Glomerular visceral epithelial cell (primary cell): ENCODE measurements at regions not wholly inside any gene's neighbourhood (a gene's known extent, or its start where the extent isn't known, plus 50 kb on each side); places are given as distances from the start of the nearest gene placed in this dataset.

Source experiments
- DNase-seq: peaks from one replicate; pipeline ENCODE4 v3.0.0-alpha.2; 2016; ENCODE audit errors: extremely low spot score

DNA sequence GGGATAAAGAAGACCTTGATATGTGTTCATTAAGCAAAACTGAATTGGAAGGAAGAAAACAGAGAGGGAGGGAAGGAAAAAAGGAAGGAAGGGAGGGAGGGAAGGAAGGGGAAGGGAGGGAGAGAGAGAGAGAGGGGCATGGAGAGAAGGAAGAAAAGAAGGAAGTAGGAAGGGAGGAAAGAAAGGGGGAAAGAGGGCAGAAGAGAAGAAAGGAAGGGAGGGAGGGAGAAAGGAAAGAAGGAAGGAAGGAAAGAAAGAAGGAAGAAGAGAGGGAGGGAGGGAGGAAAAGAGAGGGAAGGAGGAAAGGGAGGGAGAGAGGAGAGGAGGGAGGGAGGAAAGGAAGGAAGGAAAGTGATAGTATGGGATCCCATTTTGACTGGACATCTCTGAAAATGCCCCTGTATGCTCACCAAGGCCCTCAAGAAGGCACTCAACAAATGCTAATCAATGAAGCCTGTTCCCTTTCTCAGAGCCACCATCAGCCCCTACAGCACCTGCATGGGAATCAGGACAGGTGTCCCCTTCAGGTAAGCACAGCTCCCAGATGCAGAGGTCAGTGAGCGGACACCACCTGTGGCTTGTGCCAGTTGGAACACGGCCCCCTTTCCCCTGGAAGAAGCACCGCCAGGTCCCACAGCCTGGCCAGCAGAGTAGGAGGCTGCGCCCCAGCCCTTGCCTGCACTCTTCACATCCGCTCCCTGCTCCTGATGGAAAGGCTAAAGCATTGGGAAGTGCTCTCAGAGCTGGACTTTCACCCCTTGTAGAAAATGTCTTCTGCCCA is 161.4 kb upstream of the DIO3 start:
- no peak for DNase-seq

DNA sequence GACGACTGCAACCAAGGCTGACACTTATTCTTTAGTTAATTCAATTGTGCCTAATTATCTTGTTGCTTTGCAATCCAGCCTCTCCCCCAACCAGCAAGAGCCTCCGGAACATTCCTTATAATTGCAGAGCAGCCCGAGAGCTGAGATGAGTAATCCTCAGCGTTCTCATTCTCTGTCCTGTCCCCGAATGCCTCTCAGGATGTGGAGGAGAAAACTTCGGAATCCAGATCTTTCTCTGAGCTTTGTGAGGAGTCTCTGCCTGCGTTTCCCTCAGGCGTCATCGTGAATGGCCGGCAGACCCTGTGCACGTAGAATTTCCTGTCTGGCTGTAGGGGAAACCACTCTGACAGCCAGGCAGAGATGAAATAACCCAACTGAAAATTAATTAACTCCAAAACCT is 160.5 kb upstream of the DIO3 start:
- DNase-seq: no peak

DNA sequence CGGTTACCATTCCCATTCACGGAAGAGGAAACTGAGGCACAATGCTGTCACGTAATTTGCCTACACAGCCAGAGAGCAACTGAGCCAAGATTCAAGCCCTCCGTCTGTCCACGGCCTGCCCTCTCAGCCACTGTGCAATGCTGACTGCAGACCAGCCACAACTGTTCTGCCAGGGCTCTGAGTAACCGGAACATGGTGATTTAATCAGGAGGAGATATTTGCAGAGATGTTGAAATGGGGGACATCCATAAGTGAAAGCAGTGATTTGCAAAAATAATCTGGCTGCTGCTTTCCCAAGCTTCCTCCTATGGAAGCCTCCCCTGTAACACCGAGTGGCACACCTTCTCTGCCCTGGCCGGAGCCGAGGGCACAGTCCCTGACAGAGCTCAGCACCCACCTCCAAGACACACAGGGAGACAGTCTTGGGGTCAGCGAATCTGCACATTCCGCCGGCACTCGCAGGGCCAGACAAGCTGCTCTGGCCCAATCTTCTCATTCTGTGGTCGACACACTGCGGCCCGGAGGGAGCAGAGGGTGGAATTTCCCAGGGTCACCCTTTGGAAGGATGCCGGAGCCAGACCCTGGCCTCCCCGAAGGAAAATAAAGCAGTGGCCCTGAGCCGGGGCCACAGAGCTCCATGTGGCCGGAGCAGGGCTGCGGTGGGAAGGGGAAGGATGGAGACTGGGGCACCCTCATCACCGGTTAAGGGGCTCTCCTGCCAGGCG is 158.2 kb upstream of the DIO3 start:
- DNase-seq: no peak

DNA sequence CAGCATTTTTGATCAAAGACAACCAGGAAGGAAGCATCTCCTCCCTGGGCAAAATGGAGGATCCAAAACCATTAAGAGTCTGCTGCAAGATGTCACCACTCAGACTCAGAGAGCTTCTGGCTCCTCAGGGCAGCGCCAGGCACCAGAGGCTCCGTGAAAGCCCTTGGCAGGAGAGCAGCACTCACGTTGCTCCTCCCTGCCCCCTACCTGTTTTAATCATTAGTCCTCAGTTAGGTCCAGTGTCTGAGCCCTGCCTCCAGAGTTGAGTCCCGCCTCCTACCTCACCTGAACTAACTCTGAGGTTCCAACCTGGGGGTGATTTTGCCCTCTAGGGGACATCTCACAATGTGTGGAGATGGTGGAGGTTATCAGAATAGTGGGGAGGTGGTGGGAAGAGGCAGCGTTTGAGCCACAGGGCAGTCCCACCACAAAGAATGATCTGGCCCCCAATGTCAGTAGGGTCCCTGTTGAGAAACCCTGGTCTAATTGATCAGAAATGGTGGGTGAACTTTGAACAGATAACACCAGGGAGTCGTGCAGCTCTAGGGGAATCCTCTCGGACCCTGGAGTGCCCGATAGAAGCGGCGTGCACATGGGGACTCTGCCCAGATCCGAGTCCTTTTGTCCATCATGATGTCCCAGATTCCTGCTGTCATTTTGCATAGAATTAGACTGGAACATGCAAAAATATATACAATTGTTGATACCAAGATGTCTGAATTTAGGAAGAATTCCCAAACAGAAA is 156.7 kb upstream of the DIO3 start:
- no peak for DNase-seq

DNA sequence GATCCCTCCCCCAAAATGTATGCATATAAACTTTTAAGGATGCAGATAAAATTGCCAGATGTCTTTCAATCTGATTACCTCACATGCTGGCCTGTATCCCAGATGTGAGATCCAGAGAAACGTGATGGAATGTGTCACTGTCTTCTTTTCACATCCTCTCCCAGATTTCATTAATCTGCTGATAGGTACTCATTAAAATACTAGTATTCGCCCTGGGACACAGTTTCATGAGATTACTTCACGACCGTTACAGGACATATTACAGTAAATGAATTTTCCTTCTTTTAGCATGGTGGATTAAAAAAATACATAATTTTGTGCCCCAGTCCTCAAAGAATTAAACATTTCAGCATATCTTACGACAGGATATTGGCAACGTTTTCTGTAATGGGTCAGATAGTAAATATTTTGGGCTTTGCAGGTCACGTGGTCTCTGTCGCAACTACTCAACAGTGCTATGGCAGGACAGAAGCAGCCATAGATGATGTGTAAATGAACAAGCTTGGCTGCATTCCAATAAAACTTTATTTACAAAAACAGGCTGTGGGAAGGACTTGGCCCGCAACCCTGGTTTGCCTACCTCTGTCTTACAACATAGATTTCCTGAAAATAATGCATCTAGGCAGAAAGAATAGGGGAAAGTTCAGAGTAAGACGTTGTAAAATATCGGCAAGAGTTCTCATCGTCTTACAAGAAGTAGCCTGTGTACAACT is 156.0 kb upstream of the DIO3 start:
- DNase-seq: no peak

DNA sequence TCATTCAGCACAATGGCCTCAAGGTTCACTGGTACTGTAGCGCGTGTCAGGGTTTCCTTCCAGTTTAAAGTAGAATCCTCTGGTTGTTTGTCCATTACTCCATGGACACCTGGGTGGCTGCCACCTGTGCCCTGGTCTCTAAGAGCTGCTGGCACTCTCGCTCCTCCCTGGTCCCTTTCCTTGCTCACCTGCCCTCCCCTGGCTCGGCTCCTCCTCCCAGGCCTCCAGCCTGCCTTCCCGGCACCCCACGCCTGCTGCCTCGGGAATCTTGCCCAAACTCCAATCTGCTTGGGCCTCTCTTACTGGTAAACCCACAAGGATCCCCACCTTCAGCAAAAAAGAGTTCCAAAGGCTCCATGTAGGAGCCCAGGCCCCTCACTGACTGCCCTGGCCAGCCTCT is 154.4 kb upstream of the DIO3 start:
- DNase-seq: no peak

DNA sequence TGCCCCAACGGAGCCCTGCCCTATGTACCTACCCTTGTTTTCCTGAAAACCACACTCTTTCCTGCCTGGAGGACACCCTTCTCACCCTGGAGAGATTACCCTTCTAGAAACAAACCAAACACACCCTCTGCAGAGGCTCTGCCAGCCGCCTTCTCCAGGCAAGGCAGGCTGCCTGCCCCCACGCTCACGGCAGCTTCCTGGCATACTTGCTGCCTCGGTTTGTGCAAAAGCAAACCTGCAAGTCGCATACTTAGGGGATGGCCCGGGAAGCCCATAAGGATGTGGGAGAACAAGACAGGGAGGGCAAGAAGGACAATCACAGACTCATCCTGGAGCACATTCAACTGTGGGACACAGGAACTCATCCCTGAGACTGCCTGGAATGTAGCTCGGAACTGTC is 154.0 kb upstream of the DIO3 start:
- DNase-seq: no peak

DNA sequence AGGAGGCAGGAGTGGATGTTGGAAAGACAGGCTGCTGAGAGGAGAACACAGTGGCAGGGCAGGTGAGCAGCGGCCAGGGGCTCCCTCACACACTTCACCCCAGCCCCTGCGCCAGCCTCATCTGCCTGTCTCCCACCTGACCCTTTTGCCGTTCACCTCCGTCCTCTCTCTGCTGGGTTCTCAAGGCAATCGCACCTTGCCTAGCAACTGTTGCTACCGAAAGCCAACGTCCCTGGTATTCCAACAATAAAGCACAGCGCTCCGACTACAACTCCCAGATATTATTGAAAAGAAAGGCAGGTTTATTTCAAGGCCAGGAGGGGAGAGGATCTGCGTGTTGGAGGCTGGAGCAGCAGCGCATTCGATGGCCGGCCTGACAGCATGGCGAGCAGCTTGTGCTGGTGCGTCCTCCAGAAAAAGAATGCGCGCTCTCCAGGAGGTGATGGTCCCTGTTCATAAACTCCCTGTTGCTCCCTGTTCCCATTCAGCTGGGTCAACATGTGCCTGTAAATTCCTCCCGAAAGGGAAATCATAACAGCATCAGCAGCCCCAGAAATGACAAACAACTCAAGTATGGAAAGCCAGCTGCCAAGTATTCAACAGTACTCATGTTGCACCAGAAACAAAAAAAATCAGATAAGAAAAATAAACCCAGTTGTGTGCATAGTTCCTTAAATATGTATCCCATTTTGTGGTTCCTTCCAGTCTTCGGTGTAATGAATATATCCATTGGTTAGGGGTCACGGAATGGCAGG is 153.0 kb upstream of the DIO3 start:
- no peak for DNase-seq

DNA sequence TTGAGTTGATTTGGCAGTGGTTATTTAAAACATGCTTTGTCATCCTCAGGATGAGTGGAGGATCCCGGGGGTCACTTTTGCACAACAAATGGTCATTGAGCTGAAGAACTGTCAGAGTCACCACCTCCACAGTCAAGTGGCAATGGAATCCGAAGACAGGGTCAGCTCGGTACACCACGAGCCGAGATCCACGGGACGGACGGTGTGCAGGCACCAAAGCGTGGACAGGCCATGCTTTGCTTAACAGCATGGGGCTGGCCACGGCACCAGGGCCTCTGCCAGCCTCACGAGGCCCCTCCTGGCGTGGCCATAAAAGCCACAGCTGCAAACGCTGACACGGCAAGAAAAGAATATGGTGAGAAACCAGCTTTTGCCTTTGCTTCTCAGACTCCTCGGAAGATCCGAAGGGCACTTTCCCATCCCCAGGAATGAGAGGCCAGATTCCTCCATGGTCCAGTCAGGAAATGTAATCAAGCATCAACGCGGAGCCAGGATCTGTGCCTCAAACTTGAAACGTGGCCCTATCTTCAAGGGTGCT is 152.2 kb upstream of the DIO3 start:
- DNase-seq: no peak

DNA sequence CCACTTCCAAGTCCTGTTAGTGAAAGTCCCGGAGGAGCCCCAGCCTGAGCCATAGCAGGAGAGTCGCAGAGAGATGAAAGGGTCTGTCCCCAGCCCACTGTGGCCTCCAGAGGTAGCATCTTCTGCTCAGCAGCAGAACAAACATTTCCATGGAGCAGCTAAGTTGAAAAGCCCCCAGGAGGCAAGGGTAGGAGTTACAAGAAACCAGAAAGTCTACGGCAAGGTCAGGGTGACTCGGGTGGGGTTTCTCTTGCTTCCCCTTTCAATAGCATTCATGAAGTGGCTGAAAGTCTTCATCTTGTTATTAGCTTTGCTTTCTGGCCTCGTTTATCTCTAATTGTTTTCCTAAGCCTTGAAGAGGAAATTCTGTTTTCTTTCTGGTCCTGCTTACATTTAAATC is 151.2 kb upstream of the DIO3 start:
- no peak for DNase-seq

DNA sequence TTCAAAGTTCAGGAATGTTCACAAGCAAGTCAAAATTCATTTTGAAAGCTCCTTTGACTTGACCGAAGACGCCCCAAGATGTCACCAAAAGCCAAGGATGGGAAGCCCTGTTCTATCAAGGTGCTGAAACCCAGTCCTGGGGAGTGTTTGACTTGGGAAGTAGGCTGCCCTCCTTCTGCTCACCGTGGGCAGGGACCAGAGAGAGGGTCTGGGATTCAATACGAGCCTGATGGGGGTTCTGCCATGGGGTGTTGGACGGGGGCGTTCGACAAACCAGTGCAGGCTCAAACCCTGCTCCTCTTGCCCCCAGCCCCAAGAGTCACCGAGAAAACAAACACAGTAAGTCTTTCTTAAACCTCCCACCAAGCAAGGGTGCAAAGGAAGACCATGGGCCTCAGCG is 150.1 kb upstream of the DIO3 start:
- DNase-seq: no peak

DNA sequence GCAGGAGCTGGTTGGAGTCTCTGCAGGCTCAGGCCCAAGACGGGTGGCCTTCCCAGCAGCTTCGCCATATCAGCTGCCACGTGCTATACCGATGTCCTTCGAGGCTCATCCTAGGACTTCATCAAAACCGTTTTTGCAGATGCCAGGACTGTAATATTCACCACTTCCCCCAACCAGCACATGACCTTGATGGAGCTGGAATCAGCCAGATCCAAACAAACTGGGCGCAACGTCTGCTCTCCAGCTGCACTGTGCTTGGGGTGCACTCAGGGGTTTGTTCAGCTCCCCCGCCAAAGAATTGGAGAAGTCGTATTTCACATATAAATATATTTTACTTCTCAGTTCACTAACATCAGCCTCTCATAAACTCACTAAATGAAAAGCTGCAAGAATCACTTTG is 149.5 kb upstream of the DIO3 start:
- no peak for DNase-seq

DNA sequence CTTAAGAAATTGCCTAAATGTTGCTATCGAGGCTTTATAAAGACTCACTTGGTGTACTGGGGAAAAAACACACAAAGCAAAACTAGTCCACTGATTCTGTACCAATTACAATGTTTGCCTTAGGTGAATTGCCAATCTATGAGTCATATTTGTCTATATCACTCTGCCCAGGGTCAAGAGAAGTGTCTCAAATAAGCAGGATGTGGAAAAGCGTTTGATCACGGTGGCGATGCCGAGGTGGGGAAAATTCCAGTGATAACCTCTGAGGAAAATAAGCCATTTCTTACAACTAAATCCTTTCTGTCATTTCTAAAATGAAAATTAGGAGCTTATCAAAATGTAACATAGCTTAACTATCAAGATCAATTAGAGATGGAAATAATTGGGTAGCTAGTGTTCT is 148.6 kb upstream of the DIO3 start:
- DNase-seq: no peak

DNA sequence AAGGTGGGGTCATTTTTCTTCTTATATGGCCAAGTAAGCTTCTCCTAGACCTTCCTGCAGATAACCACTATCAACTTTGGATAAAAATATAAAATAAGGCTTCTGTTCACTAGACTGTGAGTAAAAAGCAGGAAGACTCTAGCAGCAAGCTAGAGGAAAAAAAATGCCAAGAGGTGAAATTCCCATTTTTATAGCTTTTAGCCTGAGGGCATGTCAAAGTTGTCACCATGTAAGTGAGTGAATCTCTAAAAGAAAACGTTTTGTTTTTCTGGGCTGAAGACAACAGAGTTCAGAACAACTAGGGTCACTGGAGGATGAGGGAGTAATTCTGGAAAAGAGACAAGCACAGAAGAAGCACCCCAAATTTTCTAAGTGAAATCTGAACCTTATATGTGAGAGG is 143.9 kb upstream of the DIO3 start:
- no peak for DNase-seq

DNA sequence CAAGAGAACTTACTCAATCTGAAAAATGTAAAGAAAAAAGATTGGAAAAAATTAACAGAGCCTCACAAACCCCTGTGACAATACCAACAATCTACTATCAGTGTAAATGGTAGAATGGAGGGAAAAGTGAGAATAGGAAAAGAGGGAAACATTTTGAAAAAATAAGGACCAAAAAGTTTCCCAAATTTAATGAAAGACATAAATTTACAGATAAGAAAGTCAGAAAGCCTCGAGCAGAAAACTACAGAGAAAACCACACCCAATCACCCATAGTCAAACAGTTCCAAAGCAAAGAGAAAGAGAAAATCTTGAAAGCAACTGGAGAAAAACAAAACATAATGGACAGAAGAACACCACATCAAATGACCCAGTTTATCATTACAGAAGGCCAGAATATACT is 142.7 kb upstream of the DIO3 start:
- DNase-seq: no peak

DNA sequence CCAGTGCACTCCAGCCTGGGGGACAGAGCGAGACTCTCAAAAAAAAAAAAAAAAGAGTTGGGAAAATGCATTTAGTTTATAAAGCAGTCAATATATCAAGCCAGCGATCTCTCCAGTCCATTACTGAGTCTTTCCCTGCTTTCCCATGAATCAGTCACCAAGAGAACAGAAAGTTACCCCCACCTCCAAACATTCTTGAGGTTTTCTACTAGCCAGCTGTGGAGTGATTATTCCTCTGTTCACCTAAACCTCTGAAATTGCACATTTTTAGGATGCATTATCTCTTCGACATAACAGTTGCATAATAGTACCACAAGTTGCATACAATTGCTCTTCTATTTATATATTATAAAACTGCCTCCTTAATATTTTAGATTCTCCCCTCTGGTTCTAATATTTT is 134.8 kb upstream of the DIO3 start:
- DNase-seq: no peak

DNA sequence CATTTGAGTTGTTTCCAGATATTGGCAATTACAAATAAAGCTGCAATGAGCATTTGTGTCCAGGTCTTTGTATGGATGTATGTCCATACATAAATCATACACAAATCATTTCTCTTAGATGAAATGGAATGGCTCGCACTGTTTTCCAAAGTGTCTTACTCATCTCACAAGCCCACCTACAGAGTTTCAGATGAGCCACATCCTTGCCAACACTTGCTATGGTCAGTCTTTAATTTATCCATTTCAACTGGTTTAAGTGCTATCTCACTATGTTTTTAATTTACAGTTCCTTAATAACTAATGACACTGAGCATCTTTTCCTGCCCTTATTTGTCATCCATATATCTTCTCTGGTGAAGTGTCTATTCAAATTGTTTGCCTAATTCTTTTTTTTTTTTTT is 132.9 kb upstream of the DIO3 start:
- no peak for DNase-seq

DNA sequence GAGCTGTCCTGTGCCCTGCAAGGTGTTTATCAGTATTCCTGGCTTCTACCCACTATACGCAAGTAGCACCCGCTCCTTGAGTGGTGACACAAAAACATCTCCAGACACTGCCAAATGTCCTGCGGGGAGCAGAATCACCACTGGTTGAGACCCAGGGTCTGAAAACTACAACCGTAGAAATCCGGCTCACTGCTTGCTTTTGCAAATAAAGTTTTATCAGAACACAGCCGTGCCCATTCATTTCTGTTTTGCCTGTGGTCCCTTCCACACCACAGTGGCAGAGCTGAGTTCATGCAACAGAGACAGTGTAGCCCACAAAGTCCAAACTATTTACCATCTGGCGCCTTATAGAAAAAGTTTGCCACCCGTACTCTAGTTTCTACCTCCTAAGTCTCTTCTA is 125.7 kb upstream of the DIO3 start:
- no peak for DNase-seq

DNA sequence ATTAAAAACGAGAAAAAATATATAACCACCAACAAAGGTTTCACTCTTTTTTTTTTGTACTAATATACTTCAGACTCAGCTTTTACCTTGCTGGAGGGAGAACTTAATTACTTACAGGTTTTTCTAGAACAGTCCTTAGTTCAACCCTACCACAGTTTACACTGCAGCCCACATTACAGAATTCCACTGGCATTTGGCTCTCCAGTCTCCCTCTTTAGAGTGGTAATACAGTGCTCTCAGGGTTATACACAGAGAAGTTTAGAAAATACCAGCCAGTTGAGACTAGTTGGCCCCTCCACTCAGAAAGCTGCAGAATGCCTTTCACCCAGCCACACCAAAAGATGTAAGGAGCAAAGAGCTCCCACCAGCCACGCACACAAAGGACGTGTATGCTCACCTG is 122.3 kb upstream of the DIO3 start:
- DNase-seq: no peak

DNA sequence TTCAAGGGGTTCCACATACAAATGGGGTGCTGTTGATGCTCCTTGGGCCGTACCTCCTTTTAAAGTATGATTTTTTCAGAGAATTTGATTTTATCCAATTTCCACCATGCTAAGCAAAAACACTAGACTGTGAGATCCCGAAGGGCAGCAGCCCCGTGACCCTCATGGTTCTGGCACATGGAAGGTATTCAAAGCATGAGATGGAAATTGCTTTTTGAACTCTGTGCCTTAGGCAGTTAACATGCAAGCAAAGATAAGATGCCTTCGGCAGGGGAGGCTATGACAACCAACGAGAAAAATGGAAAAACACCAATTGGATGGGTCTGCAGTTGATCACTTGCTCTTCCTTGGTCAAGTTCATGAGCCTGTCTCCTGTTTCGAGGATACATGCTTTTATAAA is 120.8 kb upstream of the DIO3 start:
- no peak for DNase-seq

DNA sequence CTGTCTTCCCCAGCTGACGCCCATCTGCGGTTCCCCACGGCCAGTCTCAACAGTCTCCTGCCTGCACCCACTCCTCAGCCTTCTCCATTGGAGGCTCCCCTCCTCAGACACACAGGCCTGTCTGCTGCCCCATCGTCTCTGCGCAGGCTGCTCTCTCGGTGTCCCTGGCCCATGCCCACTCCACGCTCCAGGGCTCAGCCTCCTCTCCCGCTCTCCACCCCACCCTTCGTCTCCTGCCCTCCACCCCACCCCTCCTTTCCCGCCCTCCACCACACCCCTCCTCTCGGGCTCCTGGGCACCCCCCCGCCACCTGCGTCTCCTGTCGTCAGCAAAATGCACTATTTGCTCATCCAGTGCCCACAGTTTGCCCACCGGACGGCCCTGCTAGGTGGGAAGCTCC is 119.6 kb upstream of the DIO3 start:
- DNase-seq: no peak
